HCT116 (cell line): ENCODE measurements at regions not wholly inside any gene's neighbourhood (a gene's known extent, or its start where the extent isn't known, plus 50 kb on each side); places are given as distances from the start of the nearest gene placed in this dataset.

ENCODE experiments used
- ATAC-seq: fragments of 200-7000 bp; cut with Tn5 transposase; 2 replicates; pipeline ENCODE4 v1.9.1; 2020; ENCODE audit warnings: mild to moderate bottlenecking, moderate library complexity
- BruUV-seq: library from RNA; stranded (reverse); fragments of 400-500 nt; replicated peaks from 2 replicates; lab custom pipeline; 2021; lab: Mats Ljungman, UMichigan
- CTCF ChIA-PET: fragments of 300-600 bp; sonication (Branson Sonifier 250); formaldehyde crosslinking; loops from one replicate; lab custom pipeline; 2021; ENCODE audit warnings: antibody characterized with exemption; lab: Charles Lee
- POLR2A ChIA-PET: fragments of 300-600, 350-600 bp; sonication (Branson Sonifier 250); formaldehyde crosslinking; loops from one replicate; lab custom pipeline; 2021; ENCODE audit warnings: antibody characterized with exemption; lab: Charles Lee
- RAD21 ChIA-PET, 2 experiments: fragments of 300-600 bp; sonication (Branson Sonifier 250); formaldehyde crosslinking; loops; one replicate each; lab custom pipeline; 2023; ENCODE audit warnings: low total read pairs in 2 of 2; ENCODE audit not compliant: uncharacterized antibody in 2 of 2, unreplicated experiment in 2 of 2, low non-redundant PET in 1 of 2; lab: Charles Lee
- DNase-seq: peaks from one replicate; pipeline ENCODE4 v3.0.0-alpha.2; 2010; ENCODE audit warnings: low read depth, low spot score
- H2AFZ ChIP-seq: fragments of 200-600 bp; shearing (Covaris generic), sonication (generic); 2 replicates; pipeline ENCODE4 v1.6.1; 2017; ENCODE audit warnings: low read depth, mixed run types, mixed read lengths, antibody characterized with exemption, low read length; ENCODE audit not compliant: poor library complexity, severe bottlenecking
- H3K27ac ChIP-seq: 2 replicates; pipeline ENCODE4 v1.5.1; 2012; ENCODE audit warnings: low read depth, low read length
- H3K27me3 ChIP-seq: fragments of 200-600 bp; sonication (generic); 2 replicates; pipeline ENCODE4 v1.6.1; 2016; ENCODE audit warnings: mixed run types, low read length, mixed read lengths; ENCODE audit not compliant: insufficient read depth
- H3K36me3 ChIP-seq, 2 experiments: fragments of 200-500 bp in 1 of 2; fragments of 200-600 bp in 1 of 2; sonication (Bioruptor generic) in 1 of 2; sonication (generic) in 1 of 2; 2 replicates each; pipeline versions ENCODE4 v1.5.1 to v1.6.1; 2014 to 2016; ENCODE audit warnings: low read length in 2 of 2, inconsistent platforms in 1 of 2, mixed read lengths in 1 of 2, mixed run types in 1 of 2; ENCODE audit not compliant: insufficient read depth in 2 of 2, control insufficient read depth in 1 of 2
- H3K4me1 ChIP-seq, 2 experiments: fragments of 200-600 bp in 1 of 2; sonication (generic) in 1 of 2; 2 replicates each; pipeline versions ENCODE4 v1.5.1 to v1.6.1; 2012 to 2017; ENCODE audit warnings: low read length in 2 of 2, inconsistent platforms in 1 of 2, mild to moderate bottlenecking in 1 of 2, mixed read lengths in 1 of 2, mixed run types in 1 of 2, moderate library complexity in 1 of 2; ENCODE audit not compliant: insufficient read depth in 2 of 2, control insufficient read depth in 1 of 2
- H3K4me2 ChIP-seq: fragments of 200-600 bp; sonication (generic); 2 replicates; pipeline ENCODE4 v1.6.1; 2017; ENCODE audit warnings: mixed run types, low read length, mixed read lengths
- H3K4me3 ChIP-seq, 2 experiments: fragments of 200-600 bp in 1 of 2; sonication (generic) in 1 of 2; replicated peaks in 1 of 2; 2 replicates each; pipeline ENCODE4 v1.5.1; 2011 to 2016; ENCODE audit warnings: low read length in 2 of 2, control low read depth in 1 of 2, low read depth in 1 of 2, mild to moderate bottlenecking in 1 of 2, mixed read lengths in 1 of 2, mixed run types in 1 of 2
- H3K79me2 ChIP-seq: fragments of 200-600 bp; sonication (generic); 2 replicates; pipeline ENCODE4 v1.6.1; 2017; ENCODE audit warnings: mild to moderate bottlenecking, mixed run types, low read length, moderate library complexity, mixed read lengths; ENCODE audit not compliant: insufficient read depth
- H3K9ac ChIP-seq: fragments of 200-600 bp; sonication (generic); 2 replicates; pipeline ENCODE4 v1.6.1; 2016; ENCODE audit warnings: low read length, mixed read lengths
- H3K9me2 ChIP-seq: fragments of 200-600 bp; sonication (generic), shearing (Covaris generic); 2 replicates; pipeline ENCODE4 v1.6.1; 2017; ENCODE audit warnings: mixed run types, mild to moderate bottlenecking, moderate library complexity; ENCODE audit not compliant: insufficient read depth
- H3K9me3 ChIP-seq, 2 experiments: fragments of 200-500 bp in 1 of 2; fragments of 200-600 bp in 1 of 2; sonication (Bioruptor generic) in 1 of 2; sonication (generic) in 1 of 2; 2 replicates each; pipeline ENCODE4 v1.6.1; 2014 to 2017; ENCODE audit warnings: low read length in 2 of 2, mixed read lengths in 2 of 2, inconsistent platforms in 1 of 2, low read depth in 1 of 2, mild to moderate bottlenecking in 1 of 2, mixed run types in 1 of 2, moderate library complexity in 1 of 2; ENCODE audit not compliant: control insufficient read depth in 1 of 2, insufficient read depth in 1 of 2
- H4K20me1 ChIP-seq: fragments of 200-600 bp; sonication (generic), shearing (Covaris generic); 2 replicates; pipeline ENCODE4 v1.6.1; 2017; ENCODE audit warnings: mixed run types, mild to moderate bottlenecking, moderate library complexity; ENCODE audit not compliant: insufficient read depth
- ATF3 ChIP-seq: IDR thresholded peaks from 2 replicates; pipeline ENCODE4 v1.6.1; 2012
- CBX3 ChIP-seq: IDR thresholded peaks from 2 replicates; pipeline ENCODE4 v1.6.1; 2012; ENCODE audit warnings: low read depth
- CEBPB ChIP-seq: IDR thresholded peaks from 2 replicates; pipeline ENCODE4 v1.6.1; 2012; ENCODE audit warnings: low read depth
- EGR1 ChIP-seq: IDR thresholded peaks from 2 replicates; pipeline ENCODE4 v1.6.1; 2012; ENCODE audit warnings: low read depth
- ELF1 ChIP-seq: IDR thresholded peaks from 2 replicates; pipeline ENCODE4 v1.6.1; 2012; ENCODE audit warnings: low read depth, borderline replicate concordance
- EZH2 ChIP-seq: fragments of 200-600 bp; sonication (generic); IDR thresholded peaks from 2 replicates; pipeline ENCODE4 v1.6.1; 2017; ENCODE audit warnings: antibody characterized with exemption, mixed run types
- EZH2phosphoT487 ChIP-seq: fragments of 200-600 bp; IDR thresholded peaks from 2 replicates; pipeline ENCODE4 v1.6.1; 2018; ENCODE audit warnings: antibody characterized with exemption, borderline replicate concordance
- FOSL1 ChIP-seq: IDR thresholded peaks from 2 replicates; pipeline ENCODE4 v1.6.1; 2012; ENCODE audit warnings: low read depth
- MAX ChIP-seq: IDR thresholded peaks from 2 replicates; pipeline ENCODE4 v1.6.1; 2012
- POLR2A ChIP-seq: IDR thresholded peaks from 2 replicates; pipeline ENCODE4 v1.7.0; 2011; ENCODE audit warnings: borderline replicate concordance; ENCODE audit not compliant: insufficient read depth, insufficient read length; ENCODE audit errors: extremely low read depth
- POLR2AphosphoS5 ChIP-seq: IDR thresholded peaks from 2 replicates; pipeline ENCODE4 v1.6.1; 2011; ENCODE audit warnings: mild to moderate bottlenecking, low read depth, low read length, moderate library complexity
- RAD21 ChIP-seq: IDR thresholded peaks from 2 replicates; pipeline ENCODE4 v1.6.1; 2012; ENCODE audit warnings: low read depth, mild to moderate bottlenecking
- REST ChIP-seq: IDR thresholded peaks from 2 replicates; pipeline ENCODE4 v1.6.1; 2012; ENCODE audit warnings: low read depth
- SIN3A ChIP-seq: IDR thresholded peaks from 2 replicates; pipeline ENCODE4 v1.6.1; 2012; ENCODE audit warnings: low read depth
- SP1 ChIP-seq: IDR thresholded peaks from 2 replicates; pipeline ENCODE4 v1.6.1; 2012; ENCODE audit warnings: low read depth
- SRF ChIP-seq: IDR thresholded peaks from 2 replicates; pipeline ENCODE4 v1.6.1; 2012; ENCODE audit warnings: low read depth
- TCF7L2 ChIP-seq: IDR thresholded peaks from 2 replicates; pipeline ENCODE4 v1.7.0; 2011; ENCODE audit warnings: borderline replicate concordance, inconsistent platforms; ENCODE audit not compliant: insufficient read depth, insufficient read length; ENCODE audit errors: extremely low read depth
- YY1 ChIP-seq: IDR thresholded peaks from 2 replicates; pipeline ENCODE4 v1.6.1; 2011; ENCODE audit warnings: low read length, low read depth, moderate library complexity, mild to moderate bottlenecking; ENCODE audit not compliant: insufficient replicate concordance; ENCODE audit errors: extremely low read depth
- ZBTB33 ChIP-seq: IDR thresholded peaks from 2 replicates; pipeline ENCODE4 v1.6.1; 2011; ENCODE audit warnings: mild to moderate bottlenecking, low read length, moderate library complexity; ENCODE audit not compliant: insufficient replicate concordance; ENCODE audit errors: extremely low read depth
- ZFX ChIP-seq: fragments of 450-650 bp; IDR thresholded peaks from 2 replicates; pipeline ENCODE4 v1.6.1; 2017
- intact Hi-C: fragments of 100-400 bp; cut with micrococcal nuclease; formaldehyde crosslinking; loops from 2 replicates; pipeline ENCODE4 v1.10.0; 2022

- no peaks in the 10 kb centered on the region for H3K27me3 ChIP-seq
- CTCF ChIA-PET: interaction anchor here (1.2 kb wide), 1 partner anchor 20 kb away, joined by 4 read pairs; no protein-coding TSS in a partner anchor
- DNase-seq (peak; percentile 99), ATAC-seq (peak; percentile 71)
- RAD21 ChIA-PET: interaction anchor here in 1 of 2 experiments (0.6 kb wide), 1 partner anchor 644 kb away, joined by 3 read pairs; no protein-coding TSS in a partner anchor
- H3K9ac ChIP-seq: peak overlapping the region; percentile 90
- no peaks in the 10 kb centered on the region for H3K9me2 ChIP-seq
- 0 out of 2 replicates have a peak, but pooled peaks cover 4% of the 10 kb centered on the region for H3K79me2 ChIP-seq
- H3K4me2 ChIP-seq: peak overlapping the region; percentile 93
- TSS peak; percentile 98 for BruUV-seq
- H4K20me1 ChIP-seq: no peaks in the 10 kb centered on the region
- H3K4me1 ChIP-seq: peaks cover 26 to 55% of the 10 kb centered on the region in 2 experiments
- POLR2A ChIA-PET: interaction anchor here (0.7 to 10.2 kb wide), 43 partner anchors 9 to 1126 kb away, joined by 3 to 390 read pairs (median 5); a partner anchor contains a TSS
- peak overlapping the region; percentile 69 to 70 for H3K4me3 ChIP-seq
- intact Hi-C loops: loop anchor here (1.0 to 5.0 kb wide), 5 partner anchors 14 to 988 kb away; a partner anchor contains a TSS
- no peaks in the 10 kb centered on the region for H3K9me3 ChIP-seq
- H3K36me3 ChIP-seq: no peaks in the 10 kb centered on the region
- peak overlapping the region; percentile 97 for H3K27ac ChIP-seq
- H2AFZ ChIP-seq: no peak overlapping the region
- TF ChIP-seq ZBTB33 (peak; percentile 73), ATF3 (no peak), POLR2A (peak; percentile 93), TCF7L2 (no peak), SIN3A (peak; percentile 96), EZH2 (no peak), SRF (peak; percentile 35; the same call in 1 of the 2 replicates), SP1 (peak; percentile 99), POLR2AphosphoS5 (peak; percentile 96), CBX3 (peak; percentile 83), MAX (peak; percentile 80), REST (no peak), ZFX (peak; percentile 60), CEBPB (peak; percentile 71), EGR1 (no peak), YY1 (peak; percentile 15), EZH2phosphoT487 (no peak), RAD21 (no peak), ELF1 (peak; percentile 5; the same call in 1 of the 2 replicates), FOSL1 (no peak)
These were observed 100.6 kb upstream of the PRSS16 start for GRCh38 chr6:27146706-27147505.
